Endothelial cell of umbilical vein (primary cell): ENCODE measurements at regions not wholly inside any gene's neighbourhood (a gene's known extent, or its start where the extent isn't known, plus 50 kb on each side); places are given as distances from the start of the nearest gene placed in this dataset.

ENCODE experiments used
- CTCF ChIP-seq, 2 donors: IDR thresholded peaks; 1 replicate in 1 of 2; 2 replicates in 1 of 2; pipeline ENCODE4 v1.5.1; 2011; ENCODE audit warnings: low read length in 2 of 2, mild to moderate bottlenecking in 2 of 2, moderate library complexity in 2 of 2, control low read depth in 1 of 2, inconsistent platforms in 1 of 2, low read depth in 1 of 2; ENCODE audit not compliant: insufficient read depth in 1 of 2; ENCODE audit errors: extremely low read depth in 1 of 2
- EZH2 ChIP-seq: IDR thresholded peaks from 2 replicates; pipeline ENCODE4 v1.6.1; 2012; ENCODE audit warnings: borderline replicate concordance, low read depth, mild to moderate bottlenecking, moderate library complexity, low read length, inconsistent platforms; ENCODE audit not compliant: severe bottlenecking
- GATA2 ChIP-seq: IDR thresholded peaks from 2 replicates; pipeline ENCODE4 v1.7.0; 2011; ENCODE audit warnings: low read depth, mild to moderate bottlenecking, moderate library complexity, mixed read lengths, low read length; ENCODE audit not compliant: insufficient read length, insufficient read depth
- JUN ChIP-seq: IDR thresholded peaks from 2 replicates; pipeline ENCODE4 v1.6.1; 2011; ENCODE audit warnings: borderline replicate concordance, low read depth; ENCODE audit not compliant: insufficient read length, insufficient read depth
- MYC ChIP-seq: IDR thresholded peaks from one replicate; pipeline ENCODE4 v1.6.1; 2011; ENCODE audit warnings: mild to moderate bottlenecking, low read depth, low read length
- POLR2A ChIP-seq: IDR thresholded peaks from 2 replicates; pipeline ENCODE4 v1.6.1; 2012; ENCODE audit warnings: low read depth, mild to moderate bottlenecking, control low read depth, low read length
- POLR2AphosphoS5 ChIP-seq: IDR thresholded peaks from 2 replicates; pipeline ENCODE4 v1.6.1; 2012; ENCODE audit warnings: low read depth, mild to moderate bottlenecking, control low read depth, low read length, moderate library complexity; ENCODE audit not compliant: insufficient read depth
- TF ChIP-seq, protein P1 (sequence below): IDR thresholded peaks from 2 replicates; pipeline ENCODE4 v1.6.1; 2011; ENCODE audit not compliant: insufficient read depth, insufficient read length

GRCh38 chr11:15484398-15484797 is 369.7 kb downstream of the INSC start:
- TF ChIP-seq, protein P1, sequence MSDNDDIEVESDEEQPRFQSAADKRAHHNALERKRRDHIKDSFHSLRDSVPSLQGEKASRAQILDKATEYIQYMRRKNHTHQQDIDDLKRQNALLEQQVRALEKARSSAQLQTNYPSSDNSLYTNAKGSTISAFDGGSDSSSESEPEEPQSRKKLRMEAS: no peak
- TF ChIP-seq CTCF (IDR thresholded peaks at IDR 0.05; ENCODE audit: extremely low read depth in 1 of 2, insufficient read depth in 1 of 2, low read depth in 1 of 2, low read length in 2 of 2): no peak
- no peak for TF ChIP-seq POLR2A
- TF ChIP-seq MYC: no peak
- no peak for TF ChIP-seq POLR2AphosphoS5
- no peak for TF ChIP-seq EZH2
- TF ChIP-seq GATA2: no peak
- TF ChIP-seq JUN: no peak
